Astrocyte (in vitro differentiated cells and primary cell): ENCODE measurements at regions not wholly inside any gene's neighbourhood (a gene's known extent, or its start where the extent isn't known, plus 50 kb on each side); places are given as distances from the start of the nearest gene placed in this dataset.
"Not testable (repeated sequence)": the region's sequence is repeated elsewhere in the genome, so short reads cannot be mapped to it uniquely, and the experiment has no call there.

Experiments
- DNase-seq: peaks from one replicate; pipeline ENCODE4 v3.0.0-alpha.2; 2010; ENCODE audit warnings: low read depth
- FAIRE-seq: peaks from 2 replicates; lab custom pipeline; 2011; peaks lifted over from hg19 to GRCh38; lab: Jason Lieb, UNC
- H2AFZ ChIP-seq: 2 replicates; pipeline ENCODE4 v1.6.0; 2012; ENCODE audit warnings: low read depth, low read length, inconsistent platforms
- H3K27ac ChIP-seq: 2 replicates; pipeline ENCODE4 v1.5.1; 2011; ENCODE audit warnings: low read depth, low read length, inconsistent platforms
- H3K27me3 ChIP-seq: 2 replicates; pipeline ENCODE4 v1.6.0; 2011; ENCODE audit warnings: low read length, inconsistent platforms; ENCODE audit not compliant: insufficient read depth
- H3K36me3 ChIP-seq: 2 replicates; pipeline ENCODE4 v1.5.1; 2011; ENCODE audit warnings: low read length, inconsistent platforms; ENCODE audit not compliant: insufficient read depth
- H3K4me1 ChIP-seq: 2 replicates; pipeline ENCODE4 v1.5.1; 2011; ENCODE audit warnings: low read length, inconsistent platforms; ENCODE audit not compliant: insufficient read depth
- H3K4me2 ChIP-seq: 2 replicates; pipeline ENCODE4 v1.6.0; 2012; ENCODE audit warnings: low read length, inconsistent platforms
- H3K4me3 ChIP-seq: 2 replicates; pipeline ENCODE4 v1.5.1; 2011; ENCODE audit warnings: low read depth, mild to moderate bottlenecking, low read length, inconsistent platforms; ENCODE audit not compliant: insufficient read depth
- H3K79me2 ChIP-seq: 2 replicates; pipeline ENCODE4 v1.6.0; 2012; ENCODE audit warnings: mild to moderate bottlenecking, low read length, inconsistent platforms; ENCODE audit not compliant: insufficient read depth
- H3K9ac ChIP-seq: 2 replicates; pipeline ENCODE4 v1.6.0; 2012; ENCODE audit warnings: mild to moderate bottlenecking, low read length, inconsistent platforms
- H3K9me3 ChIP-seq: 2 replicates; pipeline ENCODE4 v1.5.1; 2012; ENCODE audit warnings: low read depth, mild to moderate bottlenecking, low read length, inconsistent platforms; ENCODE audit not compliant: insufficient read depth
- H4K20me1 ChIP-seq: 2 replicates; pipeline ENCODE4 v1.6.0; 2012; ENCODE audit warnings: low read length, inconsistent platforms; ENCODE audit not compliant: insufficient read depth
- H3K27ac Mint-ChIP-seq: one replicate; pipeline ENCODE4 v1.8.0; 2021; ENCODE audit warnings: mild to moderate bottlenecking, mixed read lengths; ENCODE audit not compliant: unreplicated experiment
- H3K27me3 Mint-ChIP-seq: one replicate; pipeline ENCODE4 v1.8.0; 2021; ENCODE audit warnings: low read depth, mixed read lengths; ENCODE audit not compliant: unreplicated experiment
- H3K36me3 Mint-ChIP-seq: one replicate; pipeline ENCODE4 v1.8.0; 2021; ENCODE audit warnings: low read depth, mixed read lengths; ENCODE audit not compliant: unreplicated experiment
- H3K4me1 Mint-ChIP-seq: one replicate; pipeline ENCODE4 v1.8.0; 2021; ENCODE audit warnings: low read depth, mixed read lengths; ENCODE audit not compliant: unreplicated experiment
- H3K4me3 Mint-ChIP-seq: one replicate; pipeline ENCODE4 v1.8.0; 2021; ENCODE audit warnings: mild to moderate bottlenecking, moderate library complexity, mixed read lengths; ENCODE audit not compliant: unreplicated experiment
- H3K9me3 Mint-ChIP-seq: one replicate; pipeline ENCODE4 v1.8.0; 2021; ENCODE audit warnings: mild to moderate bottlenecking, mixed read lengths; ENCODE audit not compliant: unreplicated experiment
- EZH2 ChIP-seq: IDR thresholded peaks from 2 replicates; pipeline ENCODE4 v1.6.1; 2012; ENCODE audit warnings: mild to moderate bottlenecking, low read length, inconsistent platforms; ENCODE audit not compliant: insufficient read depth
- TF ChIP-seq, protein P1 (sequence below): IDR thresholded peaks from 2 replicates; pipeline ENCODE4 v1.5.1; 2011; ENCODE audit warnings: low read depth, mild to moderate bottlenecking, inconsistent platforms, low read length, moderate library complexity; ENCODE audit not compliant: insufficient read depth

DNA sequence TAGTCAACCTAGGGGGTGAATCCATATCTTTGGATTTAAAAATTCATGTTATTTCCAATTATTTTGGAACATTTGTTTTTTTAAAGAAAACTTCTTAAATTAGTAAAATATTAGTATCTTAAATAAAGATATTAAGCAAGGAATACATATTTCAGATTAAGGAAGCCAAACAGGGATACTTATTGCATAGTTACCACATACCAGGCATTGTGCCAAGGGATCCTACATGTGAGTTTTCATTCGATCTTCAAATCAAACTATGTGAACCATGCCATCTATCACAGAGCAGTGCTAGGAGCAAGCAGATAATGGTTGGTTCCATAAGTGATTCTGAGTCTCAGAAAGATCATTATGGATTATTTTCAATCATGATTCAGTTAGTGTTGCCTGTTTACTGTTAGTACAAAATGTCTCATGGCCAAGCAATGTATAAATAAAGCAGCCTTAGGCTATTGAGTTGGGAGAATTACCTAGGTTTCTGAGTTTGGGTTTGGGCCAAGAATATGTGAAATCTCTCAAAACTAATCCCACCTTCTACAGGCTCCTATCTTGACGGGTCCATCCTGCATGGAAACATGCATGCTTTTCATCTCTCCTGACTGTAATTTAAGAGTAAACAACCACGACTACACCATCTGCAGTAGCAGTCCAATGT lies 176.7 kb downstream of the NPFFR2 start:
- FAIRE-seq (no peak), DNase-seq (no peak)
- H3K4me1 ChIP-seq = no peaks in the 10 kb centered on the region
- no peak for TF ChIP-seq EZH2
- TF ChIP-seq, protein P1, sequence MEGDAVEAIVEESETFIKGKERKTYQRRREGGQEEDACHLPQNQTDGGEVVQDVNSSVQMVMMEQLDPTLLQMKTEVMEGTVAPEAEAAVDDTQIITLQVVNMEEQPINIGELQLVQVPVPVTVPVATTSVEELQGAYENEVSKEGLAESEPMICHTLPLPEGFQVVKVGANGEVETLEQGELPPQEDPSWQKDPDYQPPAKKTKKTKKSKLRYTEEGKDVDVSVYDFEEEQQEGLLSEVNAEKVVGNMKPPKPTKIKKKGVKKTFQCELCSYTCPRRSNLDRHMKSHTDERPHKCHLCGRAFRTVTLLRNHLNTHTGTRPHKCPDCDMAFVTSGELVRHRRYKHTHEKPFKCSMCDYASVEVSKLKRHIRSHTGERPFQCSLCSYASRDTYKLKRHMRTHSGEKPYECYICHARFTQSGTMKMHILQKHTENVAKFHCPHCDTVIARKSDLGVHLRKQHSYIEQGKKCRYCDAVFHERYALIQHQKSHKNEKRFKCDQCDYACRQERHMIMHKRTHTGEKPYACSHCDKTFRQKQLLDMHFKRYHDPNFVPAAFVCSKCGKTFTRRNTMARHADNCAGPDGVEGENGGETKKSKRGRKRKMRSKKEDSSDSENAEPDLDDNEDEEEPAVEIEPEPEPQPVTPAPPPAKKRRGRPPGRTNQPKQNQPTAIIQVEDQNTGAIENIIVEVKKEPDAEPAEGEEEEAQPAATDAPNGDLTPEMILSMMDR = no peak
- H3K4me2 ChIP-seq = no peak overlapping the region
- no peaks in the 10 kb centered on the region for H3K79me2 ChIP-seq
- H3K9ac ChIP-seq = no peak overlapping the region
- Mint-ChIP-seq H3K27me3 (no peaks in the 10 kb centered on the region), H3K4me1 (peaks cover 8% of the 10 kb centered on the region), H3K27ac (no peak overlapping the region), H3K4me3 (no peak overlapping the region), H3K36me3 (no peaks in the 10 kb centered on the region), H3K9me3 (no peaks in the 10 kb centered on the region)
- no peaks in the 10 kb centered on the region for H3K27me3 ChIP-seq
- no peak overlapping the region for H3K4me3 ChIP-seq
- H3K9me3 ChIP-seq = no peaks in the 10 kb centered on the region
- no peaks in the 10 kb centered on the region for H3K36me3 ChIP-seq
- H2AFZ ChIP-seq = no peak overlapping the region
- H4K20me1 ChIP-seq = no peaks in the 10 kb centered on the region
- no peak overlapping the region for H3K27ac ChIP-seq

DNA sequence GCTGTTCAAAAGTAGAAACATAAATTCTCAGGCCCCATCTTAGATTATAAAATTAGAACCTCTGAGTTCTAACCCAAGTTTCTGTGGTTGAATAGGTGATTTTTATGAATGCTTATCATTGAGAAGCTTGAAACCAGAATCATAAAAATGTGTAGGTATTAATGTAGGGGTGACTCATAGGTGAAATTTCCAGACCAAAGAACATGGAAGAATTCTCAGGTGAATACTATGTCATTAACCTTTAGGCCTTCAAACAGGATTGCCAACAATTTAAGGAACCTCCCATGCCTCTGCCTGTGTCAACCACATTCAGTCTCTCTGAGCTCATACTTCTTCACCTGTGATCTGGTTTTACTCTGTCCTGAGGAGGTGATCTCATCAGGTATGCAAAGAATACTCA lies 177.8 kb downstream of the NPFFR2 start:
- Histone ChIP-seq H2AFZ (no peak overlapping the region), H3K36me3 (no peaks in the 10 kb centered on the region), H3K27ac (no peak overlapping the region), H3K27me3 (no peaks in the 10 kb centered on the region), H3K4me1 (no peaks in the 10 kb centered on the region), H4K20me1 (no peaks in the 10 kb centered on the region), H3K79me2 (no peaks in the 10 kb centered on the region), H3K4me3 (no peak overlapping the region), H3K9me3 (no peaks in the 10 kb centered on the region), H3K4me2 (no peak overlapping the region), H3K9ac (no peak overlapping the region)
- no peaks in the 10 kb centered on the region for H3K36me3 Mint-ChIP-seq
- H3K9me3 Mint-ChIP-seq = no peaks in the 10 kb centered on the region
- FAIRE-seq (no peak), DNase-seq (no peak)
- no peaks in the 10 kb centered on the region for H3K27me3 Mint-ChIP-seq
- no peak overlapping the region for H3K27ac Mint-ChIP-seq
- H3K4me3 Mint-ChIP-seq = no peak overlapping the region
- TF ChIP-seq EZH2 = no peak
- TF ChIP-seq, protein P1 = no peak
- H3K4me1 Mint-ChIP-seq = peaks cover 8% of the 10 kb centered on the region

DNA sequence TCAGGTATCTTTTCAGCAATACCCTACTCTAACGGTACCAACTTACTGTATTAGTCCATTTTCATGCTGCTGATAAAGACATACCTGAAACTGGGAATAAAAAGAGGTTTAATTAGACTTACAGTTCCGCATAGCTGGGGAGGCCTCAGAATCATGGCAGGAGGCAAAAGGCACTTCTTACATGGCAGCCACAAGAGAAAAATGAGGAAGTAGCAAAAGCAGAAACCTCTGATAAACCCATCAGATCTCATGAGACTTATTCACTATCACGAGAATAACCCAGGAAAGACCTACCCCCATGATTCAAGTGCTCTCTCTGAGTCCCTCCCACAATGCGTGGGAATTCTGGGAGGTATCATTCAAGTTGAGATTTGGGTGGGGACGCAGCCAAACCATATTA lies 182.0 kb downstream of the NPFFR2 start:
- not testable (repeated sequence) for H3K9me3 ChIP-seq, H3K9me3 Mint-ChIP-seq, H3K36me3 ChIP-seq, H3K4me1 Mint-ChIP-seq, H3K27me3 ChIP-seq, H3K4me3 Mint-ChIP-seq, H3K79me2 ChIP-seq, H3K27ac Mint-ChIP-seq, H3K4me1 ChIP-seq, H3K27ac ChIP-seq, H4K20me1 ChIP-seq, H3K9ac ChIP-seq, H3K36me3 Mint-ChIP-seq, H3K27me3 Mint-ChIP-seq, DNase-seq, H3K4me3 ChIP-seq, FAIRE-seq, H3K4me2 ChIP-seq, H2AFZ ChIP-seq
